ENCODE measurements at regions not wholly inside any gene's neighbourhood (a gene's known extent, or its start where the extent isn't known, plus 50 kb on each side); places are given as distances from the start of the nearest gene placed in this dataset.

GRCh38 chr5:133730866-133731265 lies 118.5 kb upstream of the FSTL4 start:
- TF ChIP-seq CTCF (IDR thresholded peaks at IDR 0.05): no peak
- no peak for TF ChIP-seq ZFX (IDR thresholded peaks at IDR 0.05; ENCODE audit: borderline replicate concordance)
